HS-5 (cell line): ENCODE measurements at regions not wholly inside any gene's neighbourhood (a gene's known extent, or its start where the extent isn't known, plus 50 kb on each side); places are given as distances from the start of the nearest gene placed in this dataset.
"Not testable (repeated sequence)": the region's sequence is repeated elsewhere in the genome, so short reads cannot be mapped to it uniquely, and the experiment has no call there.

Experiments used
- DNase-seq: peaks from one replicate; pipeline ENCODE4 v3.0.0-alpha.2; 2012; ENCODE audit warnings: low read depth

- DNase-seq, result no peak
Observed at GRCh38 chr17:70523426-70523825, 354.1 kb downstream of the KCNJ2 start.

GRCh38 chr17:70525035-70525434 lies 355.7 kb downstream of the KCNJ2 start:
- DNase-seq, result not testable (repeated sequence)

GRCh38 chr17:70525961-70526360 lies 356.6 kb downstream of the KCNJ2 start:
- DNase-seq, result no peak

- DNase-seq, result no peak
Observed at GRCh38 chr17:70527364-70527888, 358.1 kb downstream of the KCNJ2 start.

- DNase-seq, result no peak
Observed at GRCh38 chr17:70533427-70533826, 364.1 kb downstream of the KCNJ2 start.

- no peak for DNase-seq
Observed at GRCh38 chr17:70535986-70536385, 366.7 kb downstream of the KCNJ2 start.

- no peak for DNase-seq
Observed at GRCh38 chr17:70539132-70539924, 370.0 kb downstream of the KCNJ2 start.

- DNase-seq, result no peak
Observed at GRCh38 chr17:70542876-70543275, 373.5 kb downstream of the KCNJ2 start.

- no peak for DNase-seq
Observed at GRCh38 chr17:70544317-70544716, 375.0 kb downstream of the KCNJ2 start.

- peak; percentile 24 for DNase-seq
Observed at GRCh38 chr17:70552230-70552981, 383.1 kb downstream of the KCNJ2 start.

- DNase-seq, result no peak
Observed at GRCh38 chr17:70552982-70553334, 383.6 kb downstream of the KCNJ2 start.

GRCh38 chr17:70555723-70556122 lies 386.4 kb downstream of the KCNJ2 start:
- DNase-seq, result no peak

GRCh38 chr17:70558821-70559220 lies 389.5 kb downstream of the KCNJ2 start:
- DNase-seq, result no peak

GRCh38 chr17:70560471-70560870 lies 391.1 kb downstream of the KCNJ2 start:
- no peak for DNase-seq

GRCh38 chr17:70562137-70562536 lies 392.8 kb downstream of the KCNJ2 start:
- DNase-seq, result no peak

GRCh38 chr17:70563281-70563820 lies 394.0 kb downstream of the KCNJ2 start:
- no peak for DNase-seq

- peak; percentile 5 for DNase-seq
Observed at GRCh38 chr17:70564006-70564620, 394.8 kb downstream of the KCNJ2 start.

GRCh38 chr17:70569128-70569527 lies 399.8 kb downstream of the KCNJ2 start:
- DNase-seq, result no peak

- no peak for DNase-seq
Observed at GRCh38 chr17:70577456-70577855, 408.1 kb downstream of the KCNJ2 start.

- DNase-seq, result no peak
Observed at GRCh38 chr17:70581459-70581858, 412.1 kb downstream of the KCNJ2 start.

GRCh38 chr17:70582777-70583176 lies 413.4 kb downstream of the KCNJ2 start:
- no peak for DNase-seq

- DNase-seq, result no peak
Observed at GRCh38 chr17:70584255-70584654, 414.9 kb downstream of the KCNJ2 start.

- no peak for DNase-seq
Observed at GRCh38 chr17:70588003-70588402, 418.7 kb downstream of the KCNJ2 start.
